ENCODE measurements at regions not wholly inside any gene's neighbourhood (a gene's known extent, or its start where the extent isn't known, plus 50 kb on each side); places are given as distances from the start of the nearest gene placed in this dataset.
"Not testable (repeated sequence)": the region's sequence is repeated elsewhere in the genome, so short reads cannot be mapped to it uniquely, and the experiment has no call there.

DNA sequence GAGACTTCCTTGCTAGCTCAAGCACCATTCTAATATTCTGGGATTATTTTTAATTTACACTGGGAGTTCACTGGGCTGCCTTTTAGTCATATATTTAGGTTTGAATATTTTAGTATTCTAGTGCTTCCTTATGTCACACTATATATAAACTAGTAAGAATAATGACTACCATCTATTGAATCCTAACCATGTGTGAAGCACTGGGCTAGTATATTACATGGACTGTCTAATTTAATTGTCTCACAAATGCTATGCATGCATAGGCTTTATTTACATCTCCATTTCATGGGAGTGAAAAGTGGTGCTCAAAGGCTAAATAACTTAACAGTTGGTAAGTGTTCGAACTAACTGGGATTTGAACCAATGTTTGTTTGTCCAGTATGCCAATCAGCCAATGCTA lies 272.4 kb downstream of the RND3 start:
- DNase-seq (ENCODE audit: low read depth, low spot score): no peak
- Histone ChIP-seq H3K27ac (ENCODE audit: low read length) (no peak overlapping the region), H3K4me3 (ENCODE audit: low read length) (no peak overlapping the region), H3K9me3 (ENCODE audit: control insufficient read depth, insufficient read depth, low read length) (no peaks in the 10 kb centered on the region), H3K4me1 (ENCODE audit: control insufficient read depth, insufficient read depth, low read length) (no peaks in the 10 kb centered on the region; the same call in 1 of the 2 replicates), H3K36me3 (ENCODE audit: control insufficient read depth, insufficient read depth, low read length) (no peaks in the 10 kb centered on the region), H3K27me3 (ENCODE audit: control insufficient read depth, insufficient read depth, low read length) (no peaks in the 10 kb centered on the region)
- WGBS (ENCODE audit: insufficient coverage, insufficient read length): no CpG with 5 or more reads among the region's 1 CpG

DNA sequence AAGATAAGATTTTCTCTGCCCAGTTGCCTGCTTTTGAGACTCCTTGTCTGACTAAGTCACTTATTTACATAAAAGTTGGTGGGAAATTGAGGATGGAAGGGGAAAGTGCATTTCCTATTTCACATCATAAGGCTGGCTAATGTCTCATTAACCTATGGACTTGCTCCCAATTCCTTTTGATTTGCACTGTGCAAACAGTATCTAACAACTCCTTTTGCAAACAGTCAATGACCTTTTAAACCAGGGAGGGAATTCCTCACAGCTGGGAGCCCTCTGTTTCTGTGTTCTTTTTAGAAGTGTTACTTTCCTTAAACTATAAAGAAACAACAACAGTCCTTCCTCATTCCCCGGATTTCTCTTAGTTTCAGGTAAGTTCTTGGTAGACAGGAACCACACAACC lies 272.8 kb downstream of the RND3 start:
- no peak overlapping the region for H3K27ac ChIP-seq (ENCODE audit: low read length)
- no peaks in the 10 kb centered on the region; the same call in 1 of the 2 replicates for H3K4me1 ChIP-seq (ENCODE audit: control insufficient read depth, insufficient read depth, low read length)
- no peaks in the 10 kb centered on the region for H3K36me3 ChIP-seq (ENCODE audit: control insufficient read depth, insufficient read depth, low read length)
- WGBS (ENCODE audit: insufficient coverage, insufficient read length): no CpG with 5 or more reads among the region's 1 CpG
- H3K4me3 ChIP-seq (ENCODE audit: low read length): no peak overlapping the region
- no peaks in the 10 kb centered on the region for H3K27me3 ChIP-seq (ENCODE audit: control insufficient read depth, insufficient read depth, low read length)
- no peak for DNase-seq (ENCODE audit: low read depth, low spot score)
- H3K9me3 ChIP-seq (ENCODE audit: control insufficient read depth, insufficient read depth, low read length): no peaks in the 10 kb centered on the region

DNA sequence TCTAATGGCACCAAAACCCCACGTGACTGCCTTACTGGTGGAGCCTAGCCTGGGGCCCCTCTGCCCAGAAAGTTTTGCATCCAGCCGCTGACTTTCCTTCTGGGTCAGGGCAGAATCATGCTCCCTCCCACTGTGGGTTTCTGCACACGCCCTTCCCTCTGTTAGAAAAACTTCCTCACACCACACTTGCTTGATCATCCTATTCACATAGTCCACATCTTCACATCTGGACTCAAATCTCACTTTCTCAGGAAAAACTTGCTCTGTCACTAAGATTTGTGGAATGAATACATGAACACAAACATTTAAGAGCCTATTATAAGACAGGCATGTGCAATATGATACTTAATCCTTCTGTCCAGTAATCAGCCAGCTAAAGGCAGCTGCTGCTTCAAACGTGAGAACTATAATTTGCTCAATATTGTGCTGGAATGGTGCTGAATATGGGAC lies 274.7 kb downstream of the RND3 start:
- no peak overlapping the region for H3K27ac ChIP-seq (ENCODE audit: low read length)
- H3K36me3 ChIP-seq (ENCODE audit: control insufficient read depth, insufficient read depth, low read length): no peaks in the 10 kb centered on the region
- H3K4me3 ChIP-seq (ENCODE audit: low read length): no peak overlapping the region
- H3K4me1 ChIP-seq (ENCODE audit: control insufficient read depth, insufficient read depth, low read length): no peaks in the 10 kb centered on the region; the same call in 1 of the 2 replicates
- H3K9me3 ChIP-seq (ENCODE audit: control insufficient read depth, insufficient read depth, low read length): no peaks in the 10 kb centered on the region
- H3K27me3 ChIP-seq (ENCODE audit: control insufficient read depth, insufficient read depth, low read length): no peaks in the 10 kb centered on the region
- WGBS (ENCODE audit: insufficient coverage, insufficient read length): no CpG with 5 or more reads among the region's 4 CpGs
- DNase-seq (ENCODE audit: low read depth, low spot score): no peak

DNA sequence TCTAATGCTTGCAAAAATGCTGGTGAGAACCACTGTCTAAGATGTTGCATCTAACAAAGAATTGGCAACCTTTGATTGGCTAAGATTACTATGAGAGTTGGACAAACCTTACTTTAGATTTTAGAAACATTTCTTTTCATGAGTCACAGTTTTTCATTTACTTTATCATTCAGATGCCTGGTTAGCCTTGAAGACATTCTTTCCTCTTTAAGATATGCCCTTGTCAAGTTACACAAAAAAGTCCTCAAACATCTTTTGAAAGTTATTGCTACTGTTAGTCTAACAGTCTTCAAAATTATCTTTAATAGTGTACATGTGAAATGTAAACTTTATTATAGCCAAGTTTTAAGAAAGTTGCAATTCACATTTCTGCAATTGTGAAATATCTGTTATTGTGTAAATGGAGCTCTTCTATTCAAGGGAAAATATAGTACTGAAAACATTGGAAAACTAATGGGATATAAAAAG lies 276.3 kb downstream of the RND3 start:
- DNase-seq (ENCODE audit: low read depth, low spot score): no peak
- H3K36me3 ChIP-seq (ENCODE audit: control insufficient read depth, insufficient read depth, low read length): no peaks in the 10 kb centered on the region
- H3K27ac ChIP-seq (ENCODE audit: low read length): no peak overlapping the region
- H3K9me3 ChIP-seq (ENCODE audit: control insufficient read depth, insufficient read depth, low read length): no peaks in the 10 kb centered on the region
- no peaks in the 10 kb centered on the region for H3K27me3 ChIP-seq (ENCODE audit: control insufficient read depth, insufficient read depth, low read length)
- H3K4me3 ChIP-seq (ENCODE audit: low read length): no peak overlapping the region
- H3K4me1 ChIP-seq (ENCODE audit: control insufficient read depth, insufficient read depth, low read length): no peaks in the 10 kb centered on the region; the same call in 1 of the 2 replicates

DNA sequence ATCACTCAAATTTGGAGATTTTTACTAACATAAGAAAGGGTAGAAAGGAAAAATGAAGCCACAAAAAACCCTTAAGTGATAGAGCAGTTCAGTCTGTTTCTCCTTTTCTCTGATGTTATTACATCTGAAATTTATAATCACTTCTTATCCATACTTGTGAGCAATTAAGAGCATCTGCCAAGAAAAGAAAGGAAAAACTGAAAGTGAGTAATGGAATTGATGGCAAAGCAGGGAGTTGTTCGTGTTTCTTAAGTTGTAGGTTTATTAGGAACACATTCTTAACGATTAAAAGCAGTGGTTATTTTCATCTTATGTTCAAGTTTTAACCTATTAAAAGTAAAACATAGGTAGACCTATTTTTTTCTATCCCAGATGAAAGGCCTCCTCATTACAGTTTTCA lies 277.7 kb downstream of the RND3 start:
- no CpG with 5 or more reads among the region's 2 CpGs for WGBS (ENCODE audit: insufficient coverage, insufficient read length)
- Histone ChIP-seq H3K4me1 (ENCODE audit: control insufficient read depth, insufficient read depth, low read length) (no peaks in the 10 kb centered on the region; the same call in 1 of the 2 replicates), H3K36me3 (ENCODE audit: control insufficient read depth, insufficient read depth, low read length) (no peaks in the 10 kb centered on the region), H3K27me3 (ENCODE audit: control insufficient read depth, insufficient read depth, low read length) (no peaks in the 10 kb centered on the region), H3K27ac (ENCODE audit: low read length) (no peak overlapping the region), H3K4me3 (ENCODE audit: low read length) (no peak overlapping the region), H3K9me3 (ENCODE audit: control insufficient read depth, insufficient read depth, low read length) (no peaks in the 10 kb centered on the region)
- no peak for DNase-seq (ENCODE audit: low read depth, low spot score)

DNA sequence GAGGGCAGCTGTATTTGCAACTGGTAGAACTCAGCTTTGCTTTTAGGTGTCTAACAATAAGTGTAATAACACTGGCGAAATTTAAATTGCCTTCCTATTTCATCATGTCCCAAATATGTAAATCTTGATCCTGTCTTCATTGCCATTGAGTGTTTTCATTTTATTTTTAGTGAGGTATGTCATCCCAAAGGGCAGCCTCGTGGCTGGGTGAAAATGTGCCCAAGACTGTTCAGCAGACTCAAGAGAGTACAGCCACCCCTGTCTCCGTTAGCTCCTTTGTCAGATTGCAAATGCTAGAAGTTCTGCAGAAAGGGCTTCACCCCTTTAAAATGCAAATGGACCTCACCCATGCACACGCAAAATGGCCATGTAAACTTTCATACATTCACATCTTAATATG lies 278.8 kb downstream of the RND3 start:
- no CpG with 5 or more reads among the region's 4 CpGs for WGBS (ENCODE audit: insufficient coverage, insufficient read length)
- H3K27ac ChIP-seq (ENCODE audit: low read length): no peak overlapping the region
- no peak overlapping the region for H3K4me3 ChIP-seq (ENCODE audit: low read length)
- no peak for DNase-seq (ENCODE audit: low read depth, low spot score)
- no peaks in the 10 kb centered on the region for H3K27me3 ChIP-seq (ENCODE audit: control insufficient read depth, insufficient read depth, low read length)
- H3K4me1 ChIP-seq (ENCODE audit: control insufficient read depth, insufficient read depth, low read length): no peaks in the 10 kb centered on the region
- no peaks in the 10 kb centered on the region for H3K9me3 ChIP-seq (ENCODE audit: control insufficient read depth, insufficient read depth, low read length)
- H3K36me3 ChIP-seq (ENCODE audit: control insufficient read depth, insufficient read depth, low read length): no peaks in the 10 kb centered on the region

DNA sequence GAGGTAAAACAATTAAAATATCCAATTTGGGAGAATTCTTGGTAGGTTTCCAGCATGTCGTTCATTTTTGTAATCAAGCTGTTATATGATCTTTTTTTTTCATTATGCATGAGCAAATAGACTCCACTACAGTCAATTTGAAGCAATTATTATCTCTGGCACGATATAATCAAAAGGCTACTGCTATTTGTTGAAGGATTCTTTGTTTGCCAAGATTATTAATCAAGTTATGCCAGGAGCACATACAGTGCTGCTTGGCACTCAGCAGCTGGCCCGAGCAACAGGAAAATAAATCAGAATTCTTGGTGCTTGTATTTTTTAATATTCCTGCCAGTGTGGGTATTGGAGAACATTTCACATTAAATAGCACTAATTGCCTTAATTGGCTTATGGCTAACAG lies 279.5 kb downstream of the RND3 start:
- Histone ChIP-seq H3K36me3 (ENCODE audit: control insufficient read depth, insufficient read depth, low read length) (no peaks in the 10 kb centered on the region), H3K9me3 (ENCODE audit: control insufficient read depth, insufficient read depth, low read length) (no peaks in the 10 kb centered on the region), H3K4me1 (ENCODE audit: control insufficient read depth, insufficient read depth, low read length) (no peaks in the 10 kb centered on the region), H3K27ac (ENCODE audit: low read length) (no peak overlapping the region), H3K4me3 (ENCODE audit: low read length) (no peak overlapping the region), H3K27me3 (ENCODE audit: control insufficient read depth, insufficient read depth, low read length) (no peaks in the 10 kb centered on the region)
- WGBS (ENCODE audit: insufficient coverage, insufficient read length): no CpG with 5 or more reads among the region's 3 CpGs
- DNase-seq (ENCODE audit: low read depth, low spot score): no peak

DNA sequence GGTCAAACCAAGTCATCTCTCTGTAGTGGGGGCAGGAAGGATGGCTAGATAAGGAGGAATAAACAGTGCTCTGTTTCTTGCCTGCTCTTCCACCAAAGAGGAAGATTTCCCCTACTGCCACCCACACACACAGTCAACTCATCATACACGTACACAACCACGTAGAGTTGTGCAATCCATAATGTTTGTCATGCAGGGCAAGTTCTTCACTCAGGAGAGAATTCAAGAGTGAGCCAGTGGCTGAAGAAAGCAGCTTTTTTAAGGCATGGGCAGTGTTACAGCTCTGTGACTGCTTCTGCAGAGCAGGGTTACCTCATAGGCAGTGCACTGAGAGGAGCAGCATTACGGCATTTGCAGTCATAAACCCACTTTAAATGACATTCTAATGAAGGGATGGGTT lies 283.0 kb downstream of the RND3 start:
- Histone ChIP-seq H3K4me3 (ENCODE audit: low read length) (no peak overlapping the region), H3K9me3 (ENCODE audit: control insufficient read depth, insufficient read depth, low read length) (no peaks in the 10 kb centered on the region), H3K4me1 (ENCODE audit: control insufficient read depth, insufficient read depth, low read length) (no peaks in the 10 kb centered on the region), H3K27ac (ENCODE audit: low read length) (no peak overlapping the region), H3K27me3 (ENCODE audit: control insufficient read depth, insufficient read depth, low read length) (no peaks in the 10 kb centered on the region), H3K36me3 (ENCODE audit: control insufficient read depth, insufficient read depth, low read length) (no peaks in the 10 kb centered on the region)
- WGBS (ENCODE audit: insufficient coverage, insufficient read length): no CpG with 5 or more reads among the region's 3 CpGs
- no peak for DNase-seq (ENCODE audit: low read depth, low spot score)

DNA sequence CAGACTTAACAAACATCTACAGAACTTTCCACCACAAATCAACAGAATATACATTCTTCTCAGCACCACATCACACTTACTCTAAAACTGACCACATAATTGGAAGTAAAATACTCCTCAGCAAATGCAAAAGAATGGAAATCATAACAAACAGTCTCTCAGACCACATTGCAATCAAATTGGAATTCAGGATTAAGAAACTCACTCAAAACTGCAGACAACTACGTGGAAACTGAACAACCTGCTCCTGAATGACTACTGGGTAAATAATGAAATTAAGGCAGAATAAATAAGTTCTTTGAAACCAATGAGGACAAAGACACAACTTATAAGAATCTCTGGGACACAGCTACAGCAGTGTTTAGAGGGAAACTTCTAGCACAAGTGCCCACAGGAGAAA lies 292.7 kb downstream of the RND3 start:
- DNase-seq (ENCODE audit: low read depth, low spot score); H3K27ac ChIP-seq (ENCODE audit: low read length): not testable (repeated sequence)

DNA sequence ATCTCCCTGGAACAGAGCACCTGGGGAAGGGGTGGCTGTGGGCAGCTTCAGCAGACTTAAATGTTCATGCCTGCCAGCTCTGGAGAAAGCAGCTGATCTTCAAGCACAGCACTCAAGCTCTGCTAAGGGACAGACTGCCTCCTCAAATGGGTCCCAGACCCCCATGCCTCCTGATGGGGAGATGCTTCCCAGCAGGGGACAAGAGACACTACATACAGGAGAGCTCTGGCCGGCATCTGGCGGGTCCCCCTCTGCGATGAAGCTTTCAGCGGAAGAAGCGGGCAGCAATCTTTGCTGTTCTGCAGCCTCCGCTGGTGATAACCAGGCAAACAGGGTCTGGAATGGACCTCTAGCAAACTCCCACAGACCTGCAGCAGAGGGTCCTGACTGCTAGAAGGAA lies 294.8 kb downstream of the RND3 start:
- Histone ChIP-seq H3K27ac (ENCODE audit: low read length) (no peak overlapping the region), H3K4me3 (ENCODE audit: low read length) (no peak overlapping the region), H3K36me3 (ENCODE audit: control insufficient read depth, insufficient read depth, low read length) (no peaks in the 10 kb centered on the region), H3K4me1 (ENCODE audit: control insufficient read depth, insufficient read depth, low read length) (no peaks in the 10 kb centered on the region), H3K9me3 (ENCODE audit: control insufficient read depth, insufficient read depth, low read length) (no peaks in the 10 kb centered on the region), H3K27me3 (ENCODE audit: control insufficient read depth, insufficient read depth, low read length) (no peaks in the 10 kb centered on the region)
- DNase-seq (ENCODE audit: low read depth, low spot score): no peak
- WGBS (ENCODE audit: insufficient coverage, insufficient read length): no CpG with 5 or more reads among the region's 6 CpGs

More for the DNA sequence above, 292.7 kb downstream of the RND3 start:
- WGBS (ENCODE audit: insufficient coverage, insufficient read length): no CpG with 5 or more reads among the region's 1 CpG
- H3K27me3 ChIP-seq (ENCODE audit: control insufficient read depth, insufficient read depth, low read length); H3K4me3 ChIP-seq (ENCODE audit: low read length); H3K9me3 ChIP-seq (ENCODE audit: control insufficient read depth, insufficient read depth, low read length); H3K4me1 ChIP-seq (ENCODE audit: control insufficient read depth, insufficient read depth, low read length); H3K36me3 ChIP-seq (ENCODE audit: control insufficient read depth, insufficient read depth, low read length): not testable (repeated sequence)

DNA sequence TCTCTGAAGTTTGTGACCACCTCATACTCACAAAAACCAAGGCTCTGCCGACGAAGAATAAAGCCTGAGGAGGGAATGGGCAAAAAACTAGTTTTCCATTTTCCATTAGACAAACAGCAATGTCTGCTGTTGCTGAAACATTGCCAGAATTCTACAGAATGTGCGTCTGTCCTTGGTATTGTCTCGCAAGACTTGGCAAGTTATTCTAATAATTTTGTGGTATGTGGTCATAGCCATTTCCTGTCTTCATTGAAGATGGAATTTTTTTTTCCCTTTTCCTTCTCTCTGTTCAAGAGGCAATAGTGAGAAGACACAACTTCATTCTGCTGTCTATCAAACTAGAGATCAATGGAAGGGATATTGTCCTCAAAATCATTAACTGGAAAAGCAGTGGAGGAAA lies 296.1 kb downstream of the RND3 start:
- no peak overlapping the region for H3K27ac ChIP-seq (ENCODE audit: low read length)
- no peaks in the 10 kb centered on the region for H3K9me3 ChIP-seq (ENCODE audit: control insufficient read depth, insufficient read depth, low read length)
- DNase-seq (ENCODE audit: low read depth, low spot score): no peak
- no peaks in the 10 kb centered on the region for H3K36me3 ChIP-seq (ENCODE audit: control insufficient read depth, insufficient read depth, low read length)
- H3K27me3 ChIP-seq (ENCODE audit: control insufficient read depth, insufficient read depth, low read length): no peaks in the 10 kb centered on the region
- WGBS (ENCODE audit: insufficient coverage, insufficient read length): no CpG with 5 or more reads among the region's 4 CpGs
- H3K4me3 ChIP-seq (ENCODE audit: low read length): no peak overlapping the region
- no peaks in the 10 kb centered on the region for H3K4me1 ChIP-seq (ENCODE audit: control insufficient read depth, insufficient read depth, low read length)
